Putamen (tissue), 1 donor: ENCODE measurements at regions not wholly inside any gene's neighbourhood (a gene's known extent, or its start where the extent isn't known, plus 50 kb on each side); places are given as distances from the start of the nearest gene placed in this dataset.

Experiments
- DNase-seq: peaks from one replicate; pipeline ENCODE4 v3.0.0-alpha.2; 2016; ENCODE audit warnings: low spot score

GRCh38 chr16:86365513-86366273 is 144.6 kb upstream of the FOXF1 start:
- DNase-seq, result no peak

DNA sequence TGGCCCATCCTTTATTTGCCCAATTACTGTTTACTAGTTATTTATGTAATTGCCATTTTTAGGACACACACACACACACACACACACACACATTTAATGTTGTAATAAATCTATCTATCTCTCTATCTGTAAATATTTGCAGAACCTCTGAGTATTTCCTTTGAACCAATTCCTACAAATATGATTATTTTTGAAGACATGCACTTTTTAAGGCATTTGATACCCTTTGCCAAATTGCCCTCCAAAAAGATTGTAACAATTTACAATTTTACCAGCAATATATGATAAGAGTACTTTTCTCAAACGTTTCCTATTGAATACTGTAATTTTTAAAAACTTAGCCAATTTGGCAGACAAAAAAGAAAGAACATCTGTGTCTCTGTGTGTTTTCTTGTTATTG is 143.8 kb upstream of the FOXF1 start:
- DNase-seq, result no peak

- DNase-seq, result no peak
These were observed 142.8 kb upstream of the FOXF1 start for GRCh38 chr16:86367291-86368072.

GRCh38 chr16:86368261-86368660 is 142.1 kb upstream of the FOXF1 start:
- DNase-seq, result no peak

- no peak for DNase-seq
These were observed 140.3 kb upstream of the FOXF1 start for GRCh38 chr16:86370062-86370461.

- no peak for DNase-seq
These were observed 139.1 kb upstream of the FOXF1 start for GRCh38 chr16:86371083-86371803.

DNA sequence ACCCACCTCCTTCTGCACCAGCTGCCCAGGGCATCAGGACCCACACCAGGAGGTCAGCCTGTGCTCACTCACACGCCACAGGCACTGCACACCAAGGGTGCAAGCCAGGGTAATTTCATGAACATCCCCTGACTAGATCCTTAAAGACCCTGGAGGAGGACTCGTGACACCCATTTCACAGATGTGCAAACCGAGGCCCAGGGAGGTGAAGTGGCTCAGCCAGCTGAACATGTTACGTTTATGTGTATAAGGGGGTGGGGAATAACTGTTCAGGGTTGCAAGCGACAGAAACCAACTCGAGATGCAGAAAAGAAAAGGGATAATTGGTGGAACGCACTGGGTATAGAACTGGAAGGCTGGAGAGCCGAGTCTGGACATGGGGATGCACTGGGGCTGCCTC is 138.1 kb upstream of the FOXF1 start:
- no peak for DNase-seq

GRCh38 chr16:86373276-86373901 is 136.9 kb upstream of the FOXF1 start:
- no peak for DNase-seq

- DNase-seq, result no peak
These were observed 135.7 kb upstream of the FOXF1 start for GRCh38 chr16:86374603-86375130.

DNA sequence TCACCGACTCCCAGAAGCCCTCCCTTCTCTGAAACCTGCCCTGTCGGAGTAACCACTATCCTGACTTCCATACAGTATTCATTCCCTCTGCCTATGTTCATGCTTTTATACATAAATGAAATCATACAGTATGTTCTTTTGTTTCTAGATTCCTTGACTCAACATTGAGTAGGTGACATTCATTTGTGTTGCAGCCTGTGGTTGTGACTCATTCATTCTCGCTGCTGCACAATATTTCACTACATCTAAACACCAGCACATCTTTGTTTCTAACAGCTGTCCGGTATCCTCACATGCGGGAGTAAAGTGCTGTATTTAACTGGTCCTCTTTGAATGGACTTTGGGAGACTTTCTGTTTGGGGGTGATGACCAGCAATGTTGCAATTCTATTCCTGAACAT is 135.0 kb upstream of the FOXF1 start:
- no peak for DNase-seq

GRCh38 chr16:86375851-86376250 is 134.5 kb upstream of the FOXF1 start:
- no peak for DNase-seq

DNA sequence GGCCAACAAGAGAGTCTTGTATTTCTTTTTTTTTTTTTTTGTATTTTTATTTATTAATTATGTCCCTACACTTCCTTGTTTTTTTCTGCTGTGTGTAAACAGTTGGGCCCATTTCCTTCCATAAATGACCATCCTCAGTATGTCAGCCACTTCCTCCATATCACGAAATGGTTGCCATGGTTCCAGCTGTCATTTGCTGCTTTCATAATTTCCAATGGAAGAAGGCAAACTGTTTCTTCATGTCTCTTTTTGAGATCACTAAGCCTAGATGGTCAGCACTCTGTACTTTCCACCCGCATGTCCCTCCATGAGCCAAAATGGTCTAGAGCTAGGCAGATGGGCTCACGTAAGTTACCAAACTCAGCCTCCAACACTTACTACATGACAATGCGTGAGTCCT is 133.5 kb upstream of the FOXF1 start:
- no peak for DNase-seq

DNA sequence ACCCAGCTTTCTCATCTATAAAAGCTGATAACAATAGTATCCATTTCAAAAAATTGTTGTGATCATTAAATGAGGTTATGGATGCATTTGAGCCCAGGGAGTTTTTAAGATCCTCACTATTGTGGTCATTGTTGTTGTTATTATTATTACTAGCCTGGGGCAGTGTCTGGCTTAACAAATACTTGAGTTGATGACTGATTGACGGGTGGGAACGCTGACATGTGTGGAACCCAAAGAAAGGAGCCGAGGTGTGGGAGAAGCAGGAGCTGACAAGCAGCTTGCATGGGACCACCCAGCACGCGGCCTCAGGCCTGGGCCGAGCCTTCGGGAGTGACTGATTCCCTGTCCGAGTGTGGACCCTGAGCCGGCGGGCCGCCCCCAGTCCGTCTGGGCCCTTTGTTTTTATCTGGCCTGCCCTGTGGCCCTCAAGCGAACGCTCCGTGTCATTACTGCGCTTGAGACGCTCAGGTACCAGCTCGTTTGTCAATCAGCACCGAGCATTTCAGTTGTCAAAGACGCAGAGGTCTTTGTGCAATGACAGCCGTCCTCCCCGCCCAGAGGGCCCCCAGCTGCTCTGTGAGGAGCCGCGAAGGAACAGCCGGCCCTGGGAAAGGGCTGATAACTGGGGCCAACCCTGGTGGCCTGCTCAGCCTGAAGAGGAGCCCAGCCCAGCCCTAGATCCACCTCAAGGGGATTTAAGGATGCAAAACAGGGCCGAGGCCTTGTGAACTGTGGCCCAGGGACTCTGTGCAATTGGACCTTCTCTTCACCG is 132.9 kb upstream of the FOXF1 start:
- no peak for DNase-seq

DNA sequence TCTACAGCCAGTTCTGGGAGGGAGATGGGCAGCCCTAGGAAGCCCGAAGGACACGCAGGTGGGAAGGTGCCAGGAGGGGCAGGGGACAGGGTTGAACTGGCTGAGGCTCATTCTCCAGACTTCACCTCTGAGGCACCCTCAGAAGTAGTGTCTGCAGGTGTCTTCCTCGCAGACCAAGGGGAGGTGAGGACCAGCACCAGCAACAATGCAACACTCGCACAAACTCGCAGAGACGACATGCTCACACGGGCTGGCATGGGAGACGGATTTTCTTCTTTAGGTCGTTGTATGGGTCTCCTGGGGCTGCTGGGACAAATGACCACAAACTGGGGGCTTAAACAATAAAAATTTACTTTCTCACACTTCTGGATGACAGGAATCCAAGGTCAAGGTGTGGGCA is 132.2 kb upstream of the FOXF1 start:
- DNase-seq, result no peak

- no peak for DNase-seq
These were observed 131.4 kb upstream of the FOXF1 start for GRCh38 chr16:86378831-86379504.

DNA sequence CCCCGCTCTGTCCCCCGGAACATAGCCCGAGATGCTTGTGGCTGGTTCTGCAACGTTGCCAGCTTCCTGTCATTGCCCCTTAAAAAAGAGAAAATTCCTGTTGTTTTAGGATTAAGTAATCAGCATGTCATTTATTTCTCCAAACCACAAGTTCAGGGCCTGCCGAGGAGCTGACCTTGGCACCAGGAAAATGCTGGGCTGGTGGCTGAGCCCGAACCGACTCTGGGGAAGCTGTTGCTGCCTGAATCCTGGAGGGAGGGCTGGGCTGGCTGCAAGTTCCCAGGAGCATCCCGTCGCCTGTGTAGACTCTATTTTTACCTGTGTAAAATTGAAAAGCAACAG is 130.9 kb upstream of the FOXF1 start:
- no peak for DNase-seq

- no peak for DNase-seq
These were observed 130.3 kb upstream of the FOXF1 start for GRCh38 chr16:86380030-86380429.

DNA sequence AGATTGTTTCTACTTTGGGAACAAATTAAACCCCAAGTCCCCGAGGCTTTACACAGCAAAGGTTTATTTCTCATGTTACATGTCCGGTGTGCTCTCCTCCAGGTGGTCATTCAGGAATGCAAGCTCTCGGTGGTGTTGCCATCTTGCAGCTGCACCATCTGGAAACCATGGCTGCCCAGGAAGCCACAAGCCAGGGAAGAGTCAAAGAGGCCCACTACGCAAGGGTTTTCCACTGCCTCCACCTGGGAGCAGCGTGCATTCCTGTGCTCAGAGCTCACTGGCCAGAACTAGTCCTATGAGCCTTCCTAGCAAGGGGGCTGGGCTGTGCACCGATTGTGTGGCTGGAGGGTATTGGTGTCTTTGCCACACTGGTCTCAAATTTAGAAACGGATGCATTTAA is 128.8 kb upstream of the FOXF1 start:
- DNase-seq, result no peak

- DNase-seq, result no peak
These were observed 128.1 kb upstream of the FOXF1 start for GRCh38 chr16:86382067-86382773.

GRCh38 chr16:86382774-86383407 is 127.4 kb upstream of the FOXF1 start:
- no peak for DNase-seq
